Epithelial cell of esophagus (primary cell): ENCODE measurements at regions not wholly inside any gene's neighbourhood (a gene's known extent, or its start where the extent isn't known, plus 50 kb on each side); places are given as distances from the start of the nearest gene placed in this dataset.

Experiments used
- DNase-seq: peaks from one replicate; pipeline ENCODE4 v3.0.0; 2010; ENCODE audit warnings: low read depth
- H3K4me3 ChIP-seq: 2 replicates; pipeline ENCODE4 v1.5.1; 2011; ENCODE audit warnings: mild to moderate bottlenecking, low read length, control low read depth
- CTCF ChIP-seq: IDR thresholded peaks from 2 replicates; pipeline ENCODE4 v1.5.1; 2011; ENCODE audit warnings: low read depth, mild to moderate bottlenecking, low read length, control low read depth, inconsistent platforms; ENCODE audit not compliant: insufficient read depth; ENCODE audit errors: missing control alignments

- no peak for DNase-seq
- H3K4me3 ChIP-seq: no peak overlapping the region
- TF ChIP-seq CTCF: no peak
Measured at GRCh38 chr1:55338448-55338820, 123.3 kb upstream of the USP24 start.

GRCh38 chr1:55337801-55338447 is 122.8 kb upstream of the USP24 start:
- no peak overlapping the region for H3K4me3 ChIP-seq

GRCh38 chr1:55334797-55335196 is 119.6 kb upstream of the USP24 start:
- no peak for DNase-seq

More at GRCh38 chr1:55337801-55338447, 122.8 kb upstream of the USP24 start:
- TF ChIP-seq CTCF: peak; percentile 63
- peak; percentile 75 for DNase-seq

GRCh38 chr1:55334160-55334559 is 119.0 kb upstream of the USP24 start:
- DNase-seq: no peak
- no peak for TF ChIP-seq CTCF

More at GRCh38 chr1:55334797-55335196, 119.6 kb upstream of the USP24 start:
- no peak for TF ChIP-seq CTCF
- no peak overlapping the region for H3K4me3 ChIP-seq

GRCh38 chr1:55333461-55333860 is 118.3 kb upstream of the USP24 start:
- DNase-seq: no peak
- H3K4me3 ChIP-seq: no peak overlapping the region
- no peak for TF ChIP-seq CTCF

More at GRCh38 chr1:55334160-55334559, 119.0 kb upstream of the USP24 start:
- no peak overlapping the region for H3K4me3 ChIP-seq

GRCh38 chr1:55331351-55331750 is 116.2 kb upstream of the USP24 start:
- no peak for TF ChIP-seq CTCF
- H3K4me3 ChIP-seq: no peak overlapping the region
- DNase-seq: no peak

- TF ChIP-seq CTCF: no peak
- no peak overlapping the region for H3K4me3 ChIP-seq
- DNase-seq: no peak
Measured at GRCh38 chr1:55329808-55330432, 114.8 kb upstream of the USP24 start.
